HCT116 (cell line): ENCODE measurements at regions not wholly inside any gene's neighbourhood (a gene's known extent, or its start where the extent isn't known, plus 50 kb on each side); places are given as distances from the start of the nearest gene placed in this dataset.

ENCODE experiments used
- ATAC-seq: fragments of 200-7000 bp; cut with Tn5 transposase; 2 replicates; pipeline ENCODE4 v1.9.1; 2020; ENCODE audit warnings: mild to moderate bottlenecking, moderate library complexity
- BruUV-seq: library from RNA; stranded (reverse); fragments of 400-500 nt; replicated peaks from 2 replicates; lab custom pipeline; 2021; lab: Mats Ljungman, UMichigan
- CTCF ChIA-PET: fragments of 300-600 bp; sonication (Branson Sonifier 250); formaldehyde crosslinking; loops from one replicate; lab custom pipeline; 2021; ENCODE audit warnings: antibody characterized with exemption; lab: Charles Lee
- POLR2A ChIA-PET: fragments of 300-600, 350-600 bp; sonication (Branson Sonifier 250); formaldehyde crosslinking; loops from one replicate; lab custom pipeline; 2021; ENCODE audit warnings: antibody characterized with exemption; lab: Charles Lee
- RAD21 ChIA-PET, 2 experiments: fragments of 300-600 bp; sonication (Branson Sonifier 250); formaldehyde crosslinking; loops; one replicate each; lab custom pipeline; 2023; ENCODE audit warnings: low total read pairs in 2 of 2; ENCODE audit not compliant: uncharacterized antibody in 2 of 2, unreplicated experiment in 2 of 2, low non-redundant PET in 1 of 2; lab: Charles Lee
- DNase-seq: peaks from one replicate; pipeline ENCODE4 v3.0.0-alpha.2; 2010; ENCODE audit warnings: low read depth, low spot score
- H2AFZ ChIP-seq: fragments of 200-600 bp; shearing (Covaris generic), sonication (generic); 2 replicates; pipeline ENCODE4 v1.6.1; 2017; ENCODE audit warnings: low read depth, mixed run types, mixed read lengths, antibody characterized with exemption, low read length; ENCODE audit not compliant: poor library complexity, severe bottlenecking
- H3K27ac ChIP-seq: 2 replicates; pipeline ENCODE4 v1.5.1; 2012; ENCODE audit warnings: low read depth, low read length
- H3K27me3 ChIP-seq: fragments of 200-600 bp; sonication (generic); 2 replicates; pipeline ENCODE4 v1.6.1; 2016; ENCODE audit warnings: mixed run types, low read length, mixed read lengths; ENCODE audit not compliant: insufficient read depth
- H3K36me3 ChIP-seq, 2 experiments: fragments of 200-500 bp in 1 of 2; fragments of 200-600 bp in 1 of 2; sonication (Bioruptor generic) in 1 of 2; sonication (generic) in 1 of 2; 2 replicates each; pipeline versions ENCODE4 v1.5.1 to v1.6.1; 2014 to 2016; ENCODE audit warnings: low read length in 2 of 2, inconsistent platforms in 1 of 2, mixed read lengths in 1 of 2, mixed run types in 1 of 2; ENCODE audit not compliant: insufficient read depth in 2 of 2, control insufficient read depth in 1 of 2
- H3K4me1 ChIP-seq, 2 experiments: fragments of 200-600 bp in 1 of 2; sonication (generic) in 1 of 2; 2 replicates each; pipeline versions ENCODE4 v1.5.1 to v1.6.1; 2012 to 2017; ENCODE audit warnings: low read length in 2 of 2, inconsistent platforms in 1 of 2, mild to moderate bottlenecking in 1 of 2, mixed read lengths in 1 of 2, mixed run types in 1 of 2, moderate library complexity in 1 of 2; ENCODE audit not compliant: insufficient read depth in 2 of 2, control insufficient read depth in 1 of 2
- H3K4me2 ChIP-seq: fragments of 200-600 bp; sonication (generic); 2 replicates; pipeline ENCODE4 v1.6.1; 2017; ENCODE audit warnings: mixed run types, low read length, mixed read lengths
- H3K4me3 ChIP-seq, 2 experiments: fragments of 200-600 bp in 1 of 2; sonication (generic) in 1 of 2; replicated peaks in 1 of 2; 2 replicates each; pipeline ENCODE4 v1.5.1; 2011 to 2016; ENCODE audit warnings: low read length in 2 of 2, control low read depth in 1 of 2, low read depth in 1 of 2, mild to moderate bottlenecking in 1 of 2, mixed read lengths in 1 of 2, mixed run types in 1 of 2
- H3K79me2 ChIP-seq: fragments of 200-600 bp; sonication (generic); 2 replicates; pipeline ENCODE4 v1.6.1; 2017; ENCODE audit warnings: mild to moderate bottlenecking, mixed run types, low read length, moderate library complexity, mixed read lengths; ENCODE audit not compliant: insufficient read depth
- H3K9ac ChIP-seq: fragments of 200-600 bp; sonication (generic); 2 replicates; pipeline ENCODE4 v1.6.1; 2016; ENCODE audit warnings: low read length, mixed read lengths
- H3K9me2 ChIP-seq: fragments of 200-600 bp; sonication (generic), shearing (Covaris generic); 2 replicates; pipeline ENCODE4 v1.6.1; 2017; ENCODE audit warnings: mixed run types, mild to moderate bottlenecking, moderate library complexity; ENCODE audit not compliant: insufficient read depth
- H3K9me3 ChIP-seq, 2 experiments: fragments of 200-500 bp in 1 of 2; fragments of 200-600 bp in 1 of 2; sonication (Bioruptor generic) in 1 of 2; sonication (generic) in 1 of 2; 2 replicates each; pipeline ENCODE4 v1.6.1; 2014 to 2017; ENCODE audit warnings: low read length in 2 of 2, mixed read lengths in 2 of 2, inconsistent platforms in 1 of 2, low read depth in 1 of 2, mild to moderate bottlenecking in 1 of 2, mixed run types in 1 of 2, moderate library complexity in 1 of 2; ENCODE audit not compliant: control insufficient read depth in 1 of 2, insufficient read depth in 1 of 2
- H4K20me1 ChIP-seq: fragments of 200-600 bp; sonication (generic), shearing (Covaris generic); 2 replicates; pipeline ENCODE4 v1.6.1; 2017; ENCODE audit warnings: mixed run types, mild to moderate bottlenecking, moderate library complexity; ENCODE audit not compliant: insufficient read depth
- CEBPB ChIP-seq: IDR thresholded peaks from 2 replicates; pipeline ENCODE4 v1.6.1; 2012; ENCODE audit warnings: low read depth
- EZH2 ChIP-seq: fragments of 200-600 bp; sonication (generic); IDR thresholded peaks from 2 replicates; pipeline ENCODE4 v1.6.1; 2017; ENCODE audit warnings: antibody characterized with exemption, mixed run types
- EZH2phosphoT487 ChIP-seq: fragments of 200-600 bp; IDR thresholded peaks from 2 replicates; pipeline ENCODE4 v1.6.1; 2018; ENCODE audit warnings: antibody characterized with exemption, borderline replicate concordance
- FOSL1 ChIP-seq: IDR thresholded peaks from 2 replicates; pipeline ENCODE4 v1.6.1; 2012; ENCODE audit warnings: low read depth
- JUND ChIP-seq: IDR thresholded peaks from 2 replicates; pipeline ENCODE4 v1.6.1; 2012
- RAD21 ChIP-seq: IDR thresholded peaks from 2 replicates; pipeline ENCODE4 v1.6.1; 2012; ENCODE audit warnings: low read depth, mild to moderate bottlenecking
- REST ChIP-seq: IDR thresholded peaks from 2 replicates; pipeline ENCODE4 v1.6.1; 2012; ENCODE audit warnings: low read depth
- SRF ChIP-seq: IDR thresholded peaks from 2 replicates; pipeline ENCODE4 v1.6.1; 2012; ENCODE audit warnings: low read depth
- TCF7L2 ChIP-seq: IDR thresholded peaks from 2 replicates; pipeline ENCODE4 v1.7.0; 2011; ENCODE audit warnings: borderline replicate concordance, inconsistent platforms; ENCODE audit not compliant: insufficient read depth, insufficient read length; ENCODE audit errors: extremely low read depth
- YY1 ChIP-seq: IDR thresholded peaks from 2 replicates; pipeline ENCODE4 v1.6.1; 2011; ENCODE audit warnings: low read length, low read depth, moderate library complexity, mild to moderate bottlenecking; ENCODE audit not compliant: insufficient replicate concordance; ENCODE audit errors: extremely low read depth
- ZFX ChIP-seq: fragments of 450-650 bp; IDR thresholded peaks from 2 replicates; pipeline ENCODE4 v1.6.1; 2017
- intact Hi-C: fragments of 100-400 bp; cut with micrococcal nuclease; formaldehyde crosslinking; loops from 2 replicates; pipeline ENCODE4 v1.10.0; 2022
- TF ChIP-seq, protein P1 (sequence below), 3 experiments: fragments of 200-600 bp in 1 of 3; sonication (generic) in 1 of 3; IDR thresholded peaks in 2 of 3; conservative IDR thresholded peaks in 1 of 3; 2 replicates each; pipeline ENCODE4 v1.5.1; 2012 to 2017; ENCODE audit warnings: low read depth in 2 of 3, low read length in 2 of 3, antibody characterized with exemption in 1 of 3, borderline replicate concordance in 1 of 3, control low read depth in 1 of 3, mild to moderate bottlenecking in 1 of 3, mixed read lengths in 1 of 3, mixed run types in 1 of 3, moderate library complexity in 1 of 3; ENCODE audit not compliant: insufficient read depth in 1 of 3

- no peak for DNase-seq
- ChIA-PET POLR2A (no interaction called here), RAD21 (no interaction called here), CTCF (no interaction called here)
- H3K27me3 ChIP-seq, result no peaks in the 10 kb centered on the region
- H3K9ac ChIP-seq, result no peak overlapping the region
- no peak overlapping the region for H2AFZ ChIP-seq
- no peak for TF ChIP-seq ZFX
- no peak for TF ChIP-seq EZH2
- no peak for TF ChIP-seq YY1
- TF ChIP-seq EZH2phosphoT487, result no peak
- no peaks in the 10 kb centered on the region for H4K20me1 ChIP-seq
- no TSS peak for BruUV-seq
- no peak overlapping the region for H3K4me3 ChIP-seq
- H3K9me3 ChIP-seq, result no peaks in the 10 kb centered on the region
- H3K27ac ChIP-seq, result no peak overlapping the region
- intact Hi-C loops, result no loop called here
- H3K4me2 ChIP-seq, result no peak overlapping the region
- H3K79me2 ChIP-seq, result no peaks in the 10 kb centered on the region
- no peaks in the 10 kb centered on the region for H3K36me3 ChIP-seq
- no peaks in the 10 kb centered on the region for H3K4me1 ChIP-seq
- H3K9me2 ChIP-seq, result no peaks in the 10 kb centered on the region
- ATAC-seq, result no peak
Observed at GRCh38 chr12:97800561-97800960, 338.0 kb downstream of the RMST start.

GRCh38 chr12:97801471-97802059 is 339.0 kb downstream of the RMST start:
- no peaks in the 10 kb centered on the region for H3K79me2 ChIP-seq
- no peaks in the 10 kb centered on the region for H4K20me1 ChIP-seq
- TF ChIP-seq CEBPB, result no peak
- TF ChIP-seq SRF, result no peak
- no peak for TF ChIP-seq EZH2phosphoT487
- no peak for TF ChIP-seq YY1
- TF ChIP-seq JUND, result no peak
- TF ChIP-seq TCF7L2, result no peak
- no peak for TF ChIP-seq RAD21
- TF ChIP-seq, protein P1, sequence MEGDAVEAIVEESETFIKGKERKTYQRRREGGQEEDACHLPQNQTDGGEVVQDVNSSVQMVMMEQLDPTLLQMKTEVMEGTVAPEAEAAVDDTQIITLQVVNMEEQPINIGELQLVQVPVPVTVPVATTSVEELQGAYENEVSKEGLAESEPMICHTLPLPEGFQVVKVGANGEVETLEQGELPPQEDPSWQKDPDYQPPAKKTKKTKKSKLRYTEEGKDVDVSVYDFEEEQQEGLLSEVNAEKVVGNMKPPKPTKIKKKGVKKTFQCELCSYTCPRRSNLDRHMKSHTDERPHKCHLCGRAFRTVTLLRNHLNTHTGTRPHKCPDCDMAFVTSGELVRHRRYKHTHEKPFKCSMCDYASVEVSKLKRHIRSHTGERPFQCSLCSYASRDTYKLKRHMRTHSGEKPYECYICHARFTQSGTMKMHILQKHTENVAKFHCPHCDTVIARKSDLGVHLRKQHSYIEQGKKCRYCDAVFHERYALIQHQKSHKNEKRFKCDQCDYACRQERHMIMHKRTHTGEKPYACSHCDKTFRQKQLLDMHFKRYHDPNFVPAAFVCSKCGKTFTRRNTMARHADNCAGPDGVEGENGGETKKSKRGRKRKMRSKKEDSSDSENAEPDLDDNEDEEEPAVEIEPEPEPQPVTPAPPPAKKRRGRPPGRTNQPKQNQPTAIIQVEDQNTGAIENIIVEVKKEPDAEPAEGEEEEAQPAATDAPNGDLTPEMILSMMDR (IDR thresholded peaks at IDR 0.05 in 2 of 3, conservative IDR thresholded peaks at IDR 0.05 in 1 of 3; ENCODE audit: borderline replicate concordance in 1 of 3, insufficient read depth in 1 of 3, low read depth in 2 of 3, low read length in 2 of 3), result no peak
- no peak for TF ChIP-seq FOSL1
- no peak for TF ChIP-seq REST
- no peak for TF ChIP-seq EZH2
- intact Hi-C loops, result no loop called here
- H3K4me1 ChIP-seq, result no peaks in the 10 kb centered on the region
- RAD21 ChIA-PET, result no interaction called here
- no peaks in the 10 kb centered on the region for H3K36me3 ChIP-seq
- POLR2A ChIA-PET, result no interaction called here
- H3K9me3 ChIP-seq, result no peaks in the 10 kb centered on the region
- no peaks in the 10 kb centered on the region for H3K9me2 ChIP-seq
- DNase-seq, result no peak
- H3K27me3 ChIP-seq, result no peaks in the 10 kb centered on the region
- no peak overlapping the region for H3K4me2 ChIP-seq
- no peak for ATAC-seq
- CTCF ChIA-PET, result no interaction called here
- H3K4me3 ChIP-seq, result no peak overlapping the region
- BruUV-seq, result no TSS peak
- no peak overlapping the region for H2AFZ ChIP-seq
- no peak overlapping the region for H3K27ac ChIP-seq
- H3K9ac ChIP-seq, result no peak overlapping the region
